RKO (cell line): ENCODE measurements at regions not wholly inside any gene's neighbourhood (a gene's known extent, or its start where the extent isn't known, plus 50 kb on each side); places are given as distances from the start of the nearest gene placed in this dataset.
"Not testable (repeated sequence)": the region's sequence is repeated elsewhere in the genome, so short reads cannot be mapped to it uniquely, and the experiment has no call there.

Experiments used
- DNase-seq: peaks from one replicate; pipeline ENCODE4 v3.0.0-alpha.2; 2016; ENCODE audit warnings: low spot score

DNA sequence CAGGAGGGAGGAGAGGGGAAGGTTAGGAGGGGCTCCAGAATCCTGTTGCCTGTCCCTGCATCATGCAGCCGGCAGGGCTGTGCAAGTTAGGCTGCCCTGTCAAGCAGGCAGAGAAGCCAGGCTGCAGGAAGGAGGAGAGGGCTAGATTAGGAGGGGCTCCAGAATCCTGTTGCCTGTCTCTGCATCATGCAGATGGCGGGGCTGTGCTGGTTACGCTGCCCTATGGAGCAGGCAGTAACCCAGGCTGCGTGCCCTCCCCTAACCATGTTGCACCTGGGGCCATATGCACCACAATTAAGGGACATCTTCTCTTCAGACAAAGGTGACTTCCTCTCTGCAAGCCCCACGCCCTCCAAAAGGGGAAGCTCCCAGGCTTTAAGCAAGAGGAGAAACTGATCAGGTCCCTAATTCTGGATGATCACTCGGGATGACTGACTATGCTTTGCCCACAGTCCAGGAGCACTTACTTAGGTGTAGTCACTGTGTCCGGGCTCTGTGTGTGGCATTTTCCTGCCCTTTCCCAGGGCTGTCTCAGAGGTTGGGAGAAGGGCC is 457.4 kb downstream of the SETD4 start:
- DNase-seq, result no peak

- no peak for DNase-seq
These were observed 459.1 kb downstream of the SETD4 start for GRCh38 chr21:35601211-35601610.

GRCh38 chr21:35599164-35599563 is 461.2 kb downstream of the SETD4 start:
- no peak for DNase-seq

- no peak for DNase-seq
These were observed 462.5 kb downstream of the SETD4 start for GRCh38 chr21:35597750-35598339.

DNA sequence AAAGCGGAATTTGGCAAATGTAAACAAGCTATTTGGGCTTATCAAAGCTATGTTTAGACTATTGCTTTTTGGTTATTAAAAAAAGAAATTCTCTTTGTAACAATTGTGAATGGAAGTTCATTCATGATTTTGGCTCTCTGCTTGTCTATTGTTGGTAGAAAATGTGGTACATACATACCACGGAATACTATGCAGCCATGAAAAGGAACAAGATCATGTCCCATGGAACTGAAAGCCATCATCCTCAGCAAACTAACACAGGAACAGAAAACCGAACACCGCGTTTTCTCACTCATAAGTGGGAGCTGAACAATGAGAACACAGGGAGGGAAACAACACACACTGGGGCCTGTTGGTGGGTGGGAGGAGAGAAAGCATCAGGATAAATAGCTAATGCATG is 465.4 kb downstream of the SETD4 start:
- DNase-seq, result no peak

DNA sequence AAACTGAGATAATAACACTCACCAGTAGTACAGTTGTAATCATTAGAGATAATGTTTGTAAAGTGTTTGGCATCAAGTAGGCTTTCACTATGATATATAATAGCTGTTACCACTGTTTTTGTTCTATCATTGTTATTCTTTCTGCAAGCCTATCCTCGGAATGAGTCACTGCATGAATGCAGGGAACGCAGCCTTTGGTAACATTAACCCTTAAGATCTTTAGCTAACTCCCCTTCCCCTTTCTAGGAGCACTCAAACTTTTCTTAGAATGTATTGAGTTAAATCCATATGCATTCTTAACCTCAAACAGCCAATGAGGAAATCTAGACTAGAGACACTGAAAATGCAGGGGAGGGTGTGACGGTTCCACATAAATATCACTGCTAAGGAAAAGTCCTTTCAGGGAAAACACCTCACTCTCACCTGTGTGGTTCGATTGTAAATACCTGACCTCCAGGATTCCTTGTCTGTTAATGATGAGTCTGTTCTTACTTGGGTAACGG is 467.3 kb downstream of the SETD4 start:
- no peak for DNase-seq

GRCh38 chr21:35590284-35590683 is 470.0 kb downstream of the SETD4 start:
- DNase-seq, result not testable (repeated sequence)

GRCh38 chr21:35587841-35588380 is 472.4 kb downstream of the SETD4 start:
- DNase-seq, result no peak

DNA sequence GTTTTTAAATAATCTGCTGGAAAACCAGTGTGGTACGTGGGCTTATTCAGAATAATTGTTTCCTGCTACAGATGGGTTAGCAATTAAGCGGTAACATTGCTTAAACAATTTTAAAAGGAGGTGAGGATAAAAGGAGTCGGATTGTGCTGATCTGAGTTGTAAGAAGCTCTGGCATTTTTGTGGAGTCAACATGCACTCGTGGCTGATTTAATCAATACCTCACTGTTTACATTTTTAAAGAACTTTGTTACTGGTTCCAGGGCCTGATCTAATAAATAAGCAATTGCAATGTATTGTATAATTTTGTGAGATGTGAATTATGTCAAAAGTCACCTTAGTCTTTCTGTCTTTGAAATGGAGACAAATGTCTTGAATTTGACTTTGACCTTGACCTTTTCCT is 474.0 kb downstream of the SETD4 start:
- DNase-seq, result no peak

- DNase-seq, result no peak
These were observed 474.4 kb downstream of the SETD4 start for GRCh38 chr21:35585878-35586277.

DNA sequence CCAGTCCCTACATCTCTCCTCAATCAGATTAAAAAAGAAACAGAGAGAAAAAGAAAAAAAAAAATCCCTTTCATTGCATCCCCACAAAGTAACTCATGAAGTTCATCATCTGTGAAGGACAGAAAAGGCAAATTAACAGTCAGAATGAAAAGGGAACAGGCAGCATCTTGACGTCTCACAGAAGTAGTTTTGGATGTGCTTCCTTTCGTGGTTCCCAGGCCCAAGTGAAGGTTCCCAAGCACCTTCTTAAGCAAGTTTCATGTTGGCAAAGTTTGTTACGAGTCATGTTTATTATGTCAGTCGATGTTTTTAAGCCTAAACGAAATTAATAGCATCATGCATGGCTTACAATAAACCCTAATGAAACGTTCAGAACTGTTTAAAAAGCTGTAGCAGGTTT is 475.2 kb downstream of the SETD4 start:
- no peak for DNase-seq

DNA sequence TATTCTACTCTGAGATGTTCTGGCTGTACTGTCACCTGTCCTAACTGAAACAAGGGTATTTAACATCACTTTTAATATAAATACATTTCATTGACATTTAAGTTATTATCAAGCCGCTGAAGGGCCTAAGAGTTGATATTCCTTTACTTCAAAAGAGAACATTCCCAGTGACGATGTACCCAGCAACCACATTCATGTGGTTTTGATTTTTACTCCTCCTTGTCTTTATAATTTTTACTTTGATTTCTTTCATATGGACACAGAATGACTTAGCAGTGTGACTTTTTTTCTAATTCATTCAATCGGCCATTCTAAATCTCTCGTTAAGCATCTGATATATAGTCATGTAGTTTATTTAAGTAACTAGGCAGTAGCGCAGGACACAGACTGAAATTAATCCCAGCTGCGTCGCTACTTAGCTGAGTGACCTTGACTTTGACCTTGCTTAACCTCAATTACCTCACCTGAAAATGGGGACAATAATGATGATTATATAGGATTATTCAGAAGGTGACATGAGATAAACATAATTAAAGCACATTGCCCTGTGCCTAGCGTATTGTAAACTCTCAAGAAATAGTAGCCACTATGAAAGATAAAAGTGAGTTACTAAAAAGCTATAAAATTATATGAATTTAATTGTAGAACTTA is 476.6 kb downstream of the SETD4 start:
- DNase-seq, result no peak

- no peak for DNase-seq
These were observed 477.6 kb downstream of the SETD4 start for GRCh38 chr21:35582731-35583130.

DNA sequence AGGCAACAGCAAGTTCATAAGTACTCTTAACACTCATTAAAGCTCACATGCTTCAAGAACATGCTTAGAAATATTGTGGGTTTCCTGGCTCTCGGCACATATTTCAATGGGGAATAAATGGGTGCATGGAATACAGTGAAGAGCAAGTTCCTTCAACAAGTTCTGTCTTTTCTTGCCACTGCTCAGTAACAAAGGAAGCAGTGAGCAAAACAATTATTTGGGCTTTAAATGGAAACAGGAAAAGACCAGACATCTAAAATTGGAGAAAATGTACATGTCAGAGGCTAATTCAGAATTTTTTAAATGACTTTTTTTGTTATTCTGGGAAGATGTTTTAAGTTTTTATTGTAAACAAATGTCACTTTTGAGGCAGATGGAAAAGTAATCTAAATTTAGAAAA is 478.7 kb downstream of the SETD4 start:
- DNase-seq, result no peak

GRCh38 chr21:35579520-35580293 is 480.6 kb downstream of the SETD4 start:
- DNase-seq, result no peak

DNA sequence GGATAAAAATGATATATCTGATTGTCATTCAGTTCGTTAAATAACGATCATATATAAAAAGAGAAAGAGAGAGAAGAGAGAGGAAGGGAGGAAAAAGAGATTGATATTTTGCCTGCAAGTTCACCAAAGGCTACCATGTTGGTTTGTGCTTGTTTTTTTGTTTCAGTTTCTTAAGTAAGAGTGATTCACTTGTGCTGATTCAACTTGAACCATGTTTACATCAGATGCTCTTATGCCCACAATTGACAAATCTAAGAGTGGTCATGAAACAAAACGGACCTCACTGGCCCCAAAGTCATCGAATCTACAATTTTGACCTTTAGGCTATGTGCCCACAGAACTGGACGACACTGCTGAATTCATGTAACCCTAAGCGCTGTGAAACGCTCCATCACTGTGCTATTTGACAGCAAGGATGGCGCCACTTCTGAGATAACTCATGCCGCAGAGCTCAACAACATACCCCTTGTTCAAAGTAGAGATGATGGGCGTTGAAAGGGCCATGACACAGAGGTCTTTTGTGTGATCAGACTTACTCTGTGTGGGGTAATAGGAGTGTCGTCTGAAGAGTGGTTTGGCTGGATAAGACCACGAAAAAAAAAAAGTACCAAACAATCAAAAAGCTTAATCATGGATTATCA is 481.4 kb downstream of the SETD4 start:
- DNase-seq, result no peak

GRCh38 chr21:35578347-35578782 is 482.0 kb downstream of the SETD4 start:
- peak; percentile 58 for DNase-seq

- DNase-seq, result no peak
These were observed 484.9 kb downstream of the SETD4 start for GRCh38 chr21:35575280-35575915.

GRCh38 chr21:35573472-35574374 is 486.6 kb downstream of the SETD4 start:
- no peak for DNase-seq

GRCh38 chr21:35571910-35572309 is 488.4 kb downstream of the SETD4 start:
- no peak for DNase-seq
